GM21367 (cell line): ENCODE measurements at regions not wholly inside any gene's neighbourhood (a gene's known extent, or its start where the extent isn't known, plus 50 kb on each side); places are given as distances from the start of the nearest gene placed in this dataset.

ENCODE experiments used
- ATAC-seq: cut with Tn5 transposase; IDR thresholded peaks from one replicate; pipeline ENCODE4 v1.9.1; 2021; ENCODE audit not compliant: unreplicated experiment

- ATAC-seq: no peak
Measured at GRCh38 chr7:36090976-36091873, 61.8 kb upstream of the EEPD1 start.

GRCh38 chr7:36091874-36092176 is 61.2 kb upstream of the EEPD1 start:
- no peak for ATAC-seq

GRCh38 chr7:36092221-36092771 is 60.8 kb upstream of the EEPD1 start:
- no peak for ATAC-seq

- no peak for ATAC-seq
Measured at GRCh38 chr7:36096460-36097095, 56.5 kb upstream of the EEPD1 start.

GRCh38 chr7:36098096-36098495 is 55.0 kb upstream of the EEPD1 start:
- no peak for ATAC-seq

GRCh38 chr7:36100226-36100625 is 52.8 kb upstream of the EEPD1 start:
- ATAC-seq: no peak

- no peak for ATAC-seq
Measured at GRCh38 chr7:36100634-36101033, 52.4 kb upstream of the EEPD1 start.
